Amygdala (tissue), 56 donors: ENCODE measurements at regions not wholly inside any gene's neighbourhood (a gene's known extent, or its start where the extent isn't known, plus 50 kb on each side); places are given as distances from the start of the nearest gene placed in this dataset.
"Not testable (repeated sequence)": the region's sequence is repeated elsewhere in the genome, so short reads cannot be mapped to it uniquely, and the experiment has no call there.

Source experiments
- DNase-seq, 56 donors: peaks; one replicate each; lab custom pipeline; 2025; lab: John Stamatoyannopoulos, UW

DNA sequence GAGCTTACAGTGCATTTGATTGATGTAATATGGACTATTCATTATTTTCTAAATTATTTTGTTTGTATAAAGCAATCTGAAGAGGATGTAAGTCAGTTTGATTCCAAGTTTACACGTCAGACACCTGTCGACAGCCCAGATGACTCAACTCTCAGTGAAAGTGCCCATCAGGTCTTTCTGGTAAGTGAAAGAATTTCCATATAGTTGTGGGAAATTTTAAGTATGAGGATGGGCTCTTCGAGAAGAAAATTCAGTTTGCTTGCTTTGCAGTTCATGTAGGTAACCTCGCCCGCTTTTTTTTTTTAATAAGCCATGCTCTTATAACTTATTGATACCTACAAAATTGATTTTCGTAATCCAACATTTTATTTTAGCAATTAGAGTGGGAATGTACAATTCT, 151.6 kb downstream of the CDRT15L2 start:
- DNase-seq: not testable (repeated sequence)

GRCh38 chr17:20733923-20734322, 154.4 kb downstream of the CDRT15L2 start:
- no peak for DNase-seq

GRCh38 chr17:20735796-20736195, 156.3 kb downstream of the CDRT15L2 start:
- no peak for DNase-seq

DNA sequence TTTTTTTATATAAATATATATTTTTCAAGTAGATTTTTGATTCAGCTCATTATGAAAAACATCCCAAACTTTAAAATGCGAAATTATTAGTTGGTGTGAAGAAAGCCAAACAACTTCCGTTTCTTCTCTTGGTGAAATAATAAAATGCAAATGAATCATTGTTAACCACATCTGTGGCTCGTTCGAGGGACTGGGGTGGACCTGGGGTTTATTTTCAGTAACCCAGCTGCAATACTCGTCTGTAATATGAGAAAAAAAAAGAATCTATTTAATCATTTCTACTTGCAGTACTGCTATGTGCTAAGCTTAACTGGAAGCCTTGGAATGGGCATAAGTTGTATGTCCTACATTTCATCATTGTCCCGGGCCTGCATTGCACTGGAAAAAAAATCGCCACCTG, 158.1 kb downstream of the CDRT15L2 start:
- DNase-seq: not testable (repeated sequence)

DNA sequence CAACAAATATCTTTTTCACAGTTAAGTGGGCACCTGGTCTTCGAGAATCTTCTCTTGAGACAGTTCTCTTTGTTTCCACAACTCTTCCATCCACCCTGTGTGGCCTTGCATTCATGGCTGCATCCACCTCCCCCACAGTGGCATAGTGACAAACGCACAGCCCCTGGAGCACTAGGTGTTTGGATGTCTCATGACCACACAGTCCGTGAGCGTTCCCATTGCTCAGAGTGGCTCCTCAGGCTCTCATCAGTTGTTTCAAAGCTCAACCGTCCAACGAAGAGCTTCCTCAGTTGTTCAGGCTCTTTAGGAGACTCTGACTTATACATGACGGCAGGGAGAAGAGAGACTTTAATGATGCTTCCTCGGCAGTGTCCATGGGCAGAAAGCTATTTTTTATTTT, 191.6 kb downstream of the CDRT15L2 start:
- no peak for DNase-seq

DNA sequence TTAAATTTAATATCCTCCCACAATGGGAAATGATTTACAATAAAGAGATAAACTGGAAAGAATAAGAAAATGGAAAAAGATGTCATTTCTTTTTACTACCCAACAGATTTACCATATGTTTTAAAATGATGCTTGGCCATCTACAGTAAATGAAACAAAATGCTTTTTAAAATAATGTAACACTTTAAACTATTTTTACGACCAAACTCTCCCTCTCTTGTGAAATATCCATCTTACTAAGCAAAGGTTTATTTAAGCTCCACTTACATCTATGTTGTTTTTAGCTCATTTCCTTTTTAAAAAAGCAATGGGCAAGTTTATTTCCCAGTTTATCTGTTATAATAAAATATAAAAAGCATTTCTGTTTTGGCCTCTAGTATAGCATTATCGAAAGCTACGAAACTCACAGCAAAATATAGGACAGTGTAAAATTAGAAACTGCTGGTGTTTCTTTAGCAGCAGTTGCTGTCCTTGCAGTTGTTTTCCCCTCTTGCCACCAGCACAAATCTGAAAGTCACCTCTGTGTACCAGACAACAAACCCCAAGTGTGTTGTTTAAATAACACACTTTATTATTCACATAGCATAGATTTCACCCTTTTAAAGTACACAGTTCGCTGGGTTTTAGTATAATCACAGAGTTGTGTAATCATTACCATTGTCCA, 195.1 kb downstream of the CDRT15L2 start:
- no peak for DNase-seq

GRCh38 chr17:20775331-20775730, 195.8 kb downstream of the CDRT15L2 start:
- DNase-seq: no peak

GRCh38 chr17:20779521-20779920, 200.0 kb downstream of the CDRT15L2 start:
- no peak for DNase-seq

DNA sequence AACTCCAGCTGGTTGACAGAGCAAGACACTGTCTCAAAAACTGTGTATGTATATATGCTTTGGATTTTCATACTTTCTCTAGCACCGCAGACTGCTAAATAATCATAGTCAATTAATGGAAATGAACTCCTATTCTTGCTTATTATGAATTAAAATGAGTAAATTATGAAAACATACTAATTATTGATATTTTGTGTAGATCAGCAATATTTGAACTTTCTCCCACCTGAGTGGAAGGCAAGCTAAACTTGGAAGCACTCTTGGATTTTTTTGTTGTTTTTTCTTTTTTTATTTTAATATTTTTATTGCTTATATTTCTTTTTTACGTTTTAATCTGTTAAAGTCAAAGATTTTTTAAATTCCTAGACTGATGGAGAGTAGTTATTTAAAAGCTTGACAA, 201.7 kb downstream of the CDRT15L2 start:
- no peak for DNase-seq

DNA sequence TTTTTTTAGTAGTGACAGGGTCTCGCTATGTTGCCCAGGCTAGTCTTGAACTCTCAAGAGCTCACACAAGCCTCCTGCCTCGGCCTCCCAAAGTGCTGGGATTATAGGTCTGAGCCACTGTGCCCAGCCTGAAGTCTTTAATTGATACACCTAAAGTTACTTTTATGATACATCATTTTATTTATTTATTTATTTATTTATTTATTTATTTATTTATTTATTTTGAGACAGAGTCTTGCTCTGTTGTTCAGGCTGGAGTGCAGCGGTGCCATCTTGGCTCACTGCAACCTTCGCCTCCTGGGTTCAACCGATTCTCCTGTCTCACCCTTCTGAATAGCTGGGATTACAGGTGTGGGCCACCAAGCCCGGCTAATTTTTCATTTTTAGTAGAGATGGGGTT, 202.3 kb downstream of the CDRT15L2 start:
- DNase-seq: not testable (repeated sequence)

GRCh38 chr17:20783091-20783490, 203.6 kb downstream of the CDRT15L2 start:
- no peak for DNase-seq

DNA sequence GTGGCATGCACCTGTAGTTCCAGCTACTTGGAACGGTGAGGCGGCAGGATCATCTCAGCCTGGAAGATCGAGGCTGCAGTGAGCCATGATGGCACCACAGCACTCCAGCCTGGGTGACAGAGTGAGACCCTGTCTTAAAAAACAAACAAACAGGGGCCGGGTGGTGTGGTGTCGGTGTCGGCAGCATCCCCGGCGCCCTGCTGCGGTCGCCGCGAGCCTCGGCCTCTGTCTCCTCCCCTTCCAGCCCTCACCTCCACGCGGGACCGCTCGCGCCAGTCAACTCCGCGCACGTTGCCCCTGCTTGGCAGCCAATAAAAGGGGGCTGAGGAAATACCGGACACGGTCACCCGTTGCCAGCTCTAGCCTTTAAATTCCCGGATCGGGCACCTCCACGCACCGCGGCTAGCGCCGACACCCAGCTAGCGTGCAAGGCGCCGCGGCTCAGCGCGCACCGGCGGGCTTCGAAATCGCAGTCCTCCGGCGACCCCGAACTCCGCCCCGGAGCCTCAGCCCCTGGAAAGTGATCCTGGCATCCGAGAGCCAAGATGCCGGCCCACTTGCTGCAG, 204.7 kb downstream of the CDRT15L2 start:
- DNase-seq: no peak

GRCh38 chr17:20787281-20787680, 207.8 kb downstream of the CDRT15L2 start:
- no peak for DNase-seq

DNA sequence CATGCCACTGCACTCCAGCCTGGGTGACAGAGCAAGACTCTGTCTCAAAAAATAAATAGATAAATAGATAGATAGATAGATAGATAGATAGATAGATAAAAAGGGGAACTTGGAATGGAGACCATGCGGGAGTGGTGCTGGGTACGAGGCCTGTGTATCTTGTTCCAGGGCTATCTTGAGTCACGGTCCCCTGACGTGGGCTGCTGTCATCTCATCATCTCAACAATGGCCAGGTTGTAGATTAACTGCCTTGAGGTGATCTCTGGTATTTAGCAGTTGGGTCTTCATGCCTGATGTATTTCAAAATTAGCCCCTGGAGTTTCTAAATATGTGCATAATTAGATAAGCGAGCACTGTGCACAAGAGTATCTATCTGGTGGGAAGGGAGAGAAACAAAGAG, 212.1 kb downstream of the CDRT15L2 start:
- DNase-seq: no peak

- not testable (repeated sequence) for DNase-seq
These were observed 215.0 kb downstream of the CDRT15L2 start for GRCh38 chr17:20794532-20794931.

DNA sequence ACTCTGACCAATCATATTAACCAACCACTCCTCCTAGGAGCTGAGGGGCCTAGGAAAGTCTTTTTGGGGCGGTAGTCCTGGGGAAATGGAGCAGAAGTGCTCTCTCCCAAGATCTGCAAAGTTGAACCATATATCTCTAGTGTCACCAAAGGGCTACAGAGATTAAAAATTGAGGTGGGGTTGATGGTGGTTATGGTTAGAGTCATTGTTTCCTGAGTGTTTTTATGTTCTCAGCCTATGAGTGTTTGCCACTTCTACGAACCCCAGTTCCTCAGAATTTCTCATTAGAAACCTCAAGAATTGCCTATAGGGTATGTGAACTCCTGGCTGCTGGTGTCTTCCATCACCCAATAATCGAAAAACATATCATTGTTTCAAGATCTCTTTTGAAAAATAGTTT, 217.8 kb downstream of the CDRT15L2 start:
- no peak for DNase-seq

- DNase-seq: no peak
These were observed 220.6 kb downstream of the CDRT15L2 start for GRCh38 chr17:20800146-20800545.

- DNase-seq: no peak
These were observed 226.2 kb downstream of the CDRT15L2 start for GRCh38 chr17:20805751-20806150.

DNA sequence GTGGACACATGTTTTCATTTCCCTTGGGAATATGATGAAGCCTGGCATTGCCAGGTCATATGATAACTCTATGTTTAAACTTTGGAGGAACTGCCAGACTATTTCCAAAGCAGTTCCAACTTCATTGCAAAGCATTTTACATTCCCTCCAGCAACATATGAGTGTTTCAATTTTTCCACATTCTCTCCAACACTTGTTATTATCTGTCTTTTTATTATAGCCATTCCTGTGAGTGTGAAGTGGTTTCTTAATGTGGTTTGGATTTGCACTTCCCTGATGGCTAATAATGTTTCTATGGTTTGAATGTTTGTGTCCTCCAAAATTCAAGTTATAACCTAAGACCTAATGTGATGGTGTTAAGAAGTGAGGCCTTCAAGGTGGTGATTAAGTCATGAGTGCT, 228.0 kb downstream of the CDRT15L2 start:
- DNase-seq: not testable (repeated sequence)

DNA sequence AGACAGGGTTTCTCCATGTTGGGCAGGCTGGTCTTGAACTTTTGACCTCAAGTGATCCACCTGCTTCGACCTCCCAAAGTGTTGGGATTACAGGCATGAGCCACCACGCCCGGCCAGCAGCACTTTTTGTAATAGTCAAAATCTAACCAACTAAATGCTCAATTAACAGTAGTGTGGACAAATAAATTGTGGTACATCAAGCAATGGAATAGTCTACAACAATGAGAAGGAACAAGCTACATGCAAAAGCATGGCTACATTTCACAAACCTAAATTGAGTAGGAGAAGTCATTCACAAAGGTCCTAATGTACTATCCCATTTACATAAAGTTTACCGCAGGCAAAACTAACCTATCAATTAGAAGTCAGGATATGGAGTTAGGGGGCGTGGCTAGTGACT, 227.4 kb downstream of the USP22 start:
- not testable (repeated sequence) for DNase-seq

DNA sequence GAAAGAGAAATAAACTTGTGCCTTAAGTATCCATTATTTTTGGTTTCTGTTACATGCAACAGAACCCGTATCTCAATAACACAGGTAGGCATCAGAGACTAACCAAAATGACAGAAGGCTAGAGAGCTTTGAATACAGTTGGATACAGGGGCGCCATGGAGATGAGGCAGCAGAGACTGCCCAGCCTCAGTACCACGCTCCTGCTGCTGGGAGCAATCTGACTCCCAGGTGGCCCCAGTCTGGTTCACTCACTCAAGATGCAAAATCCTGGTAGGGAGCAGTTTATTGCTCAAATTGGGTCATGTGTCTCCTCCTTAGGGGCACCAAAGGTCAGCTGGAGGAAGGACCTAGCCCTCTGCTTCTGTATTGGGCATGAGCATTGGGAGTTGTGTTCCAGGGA, 218.9 kb downstream of the USP22 start:
- DNase-seq: no peak

DNA sequence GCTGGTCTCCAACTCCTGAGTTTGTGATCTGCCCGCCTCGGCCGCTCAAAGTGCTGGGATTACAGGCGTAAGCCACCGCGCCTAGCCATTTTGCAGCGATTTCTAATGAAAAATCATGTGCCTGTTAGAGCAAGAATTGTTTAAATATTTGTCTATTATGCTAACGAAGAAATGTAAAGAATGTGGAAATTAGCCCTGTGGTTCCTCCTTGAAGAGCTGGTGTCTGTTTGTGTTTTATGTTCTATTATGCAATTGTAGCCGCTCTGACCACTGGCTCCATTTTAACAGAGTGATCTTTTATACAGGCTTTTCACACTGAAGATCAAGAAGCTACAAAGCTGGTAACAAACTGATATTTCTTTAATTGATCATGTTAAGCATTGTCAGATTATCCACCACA, 217.3 kb downstream of the USP22 start:
- DNase-seq: no peak

GRCh38 chr17:20840453-20840852, 202.4 kb downstream of the USP22 start:
- DNase-seq: not testable (repeated sequence)
